Adrenal gland (tissue), 5 donors: ENCODE measurements at regions not wholly inside any gene's neighbourhood (a gene's known extent, or its start where the extent isn't known, plus 50 kb on each side); places are given as distances from the start of the nearest gene placed in this dataset.

ENCODE experiments used
- CTCF ChIP-seq, 6 experiments: fragments of 450-650 bp in 4 of 6; fragments of 200-600 bp in 2 of 6; sonication (generic) in 1 of 6; IDR thresholded peaks; 1 replicate in 5 of 6; 2 replicates in 1 of 6; pipeline versions ENCODE4 v1.5.1 to v1.8.0; 2016 to 2021; ENCODE audit warnings: antibody characterized with exemption in 6 of 6, mild to moderate bottlenecking in 2 of 6, moderate library complexity in 1 of 6
- POLR2A ChIP-seq, 2 donors: fragments of 450-650 bp; IDR thresholded peaks; one replicate each; pipeline ENCODE4 v1.6.1; 2017; ENCODE audit warnings: antibody characterized with exemption in 2 of 2, mild to moderate bottlenecking in 2 of 2, moderate library complexity in 1 of 2
- donor health status: DM: no; HTN: no; CAD: no.

- TF ChIP-seq CTCF (IDR thresholded peaks at IDR 0.05) (no peak), POLR2A (IDR thresholded peaks at IDR 0.05) (no peak)
Measured at GRCh38 chr16:58807276-58807675, 73.2 kb upstream of the GOT2 start.
